GM18868 (cell line): ENCODE measurements at regions not wholly inside any gene's neighbourhood (a gene's known extent, or its start where the extent isn't known, plus 50 kb on each side); places are given as distances from the start of the nearest gene placed in this dataset.
"Not testable (repeated sequence)": the region's sequence is repeated elsewhere in the genome, so short reads cannot be mapped to it uniquely, and the experiment has no call there.

ENCODE experiments used
- ATAC-seq: cut with Tn5 transposase; IDR thresholded peaks from one replicate; pipeline ENCODE4 v1.9.1; 2021; ENCODE audit warnings: mild to moderate bottlenecking, moderate library complexity; ENCODE audit not compliant: unreplicated experiment

GRCh38 chr15:84094720-84095119 lies 140.9 kb upstream of the GOLGA6L4 start:
- not testable (repeated sequence) for ATAC-seq

DNA sequence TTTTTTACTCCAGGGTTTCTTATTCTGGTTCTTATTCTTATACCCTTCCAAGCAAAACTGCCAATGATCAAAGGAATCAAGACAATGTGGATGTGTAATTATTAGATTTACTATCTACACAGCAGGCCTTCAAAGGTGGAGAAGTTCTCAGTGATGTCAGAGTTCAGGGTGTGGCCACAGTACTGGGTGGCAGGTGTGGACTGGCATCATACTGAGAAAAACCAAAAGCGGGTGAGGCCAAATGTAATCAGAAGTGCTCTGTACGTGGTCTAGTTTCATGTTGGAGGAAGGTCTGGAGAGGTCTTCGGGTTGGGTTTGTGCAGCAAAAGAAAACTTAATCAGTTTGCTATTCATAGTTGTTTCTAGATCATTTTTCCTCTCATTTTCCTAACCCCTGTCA lies 138.5 kb upstream of the GOLGA6L4 start:
- ATAC-seq: not testable (repeated sequence)

- ATAC-seq: no peak
Measured at GRCh38 chr15:84098604-84099003, 137.0 kb upstream of the GOLGA6L4 start.

DNA sequence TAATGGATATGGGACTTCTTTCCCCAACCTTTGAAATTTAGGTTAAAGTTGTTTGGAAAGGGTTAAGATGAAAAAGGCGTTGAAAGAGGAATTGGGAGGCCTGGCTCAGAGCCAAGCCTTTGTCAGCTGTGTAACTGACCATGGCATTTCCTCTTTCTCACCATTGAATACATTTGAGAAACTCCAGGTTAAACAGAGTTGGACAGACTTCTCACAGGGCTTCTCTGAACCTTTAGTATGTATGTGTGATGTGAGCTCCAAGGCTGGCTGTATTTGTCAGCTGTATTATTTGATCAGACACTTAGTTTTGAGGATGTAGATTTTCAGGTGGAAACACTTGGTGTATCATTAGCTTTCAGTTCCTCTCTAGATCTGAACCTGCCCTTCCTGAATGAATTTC lies 136.4 kb upstream of the GOLGA6L4 start:
- ATAC-seq: peak; percentile 61

DNA sequence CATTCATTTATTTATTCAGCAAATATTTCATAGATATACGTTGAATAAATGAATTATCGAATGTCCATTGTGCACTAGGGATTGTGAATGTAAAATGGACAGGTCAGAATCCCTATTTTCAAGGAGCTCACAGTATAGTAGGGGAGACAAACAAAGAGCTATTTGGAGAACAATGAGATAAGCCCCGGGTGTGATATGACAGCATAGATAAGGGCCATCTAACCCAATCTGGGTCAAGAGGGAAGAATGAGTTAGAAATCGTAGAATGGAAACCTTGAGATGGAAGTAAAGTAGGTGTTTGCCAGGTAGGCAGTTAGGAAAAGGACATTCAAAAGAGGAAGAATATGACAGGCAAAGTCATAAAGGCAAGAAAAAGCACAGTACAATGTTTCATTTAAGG lies 132.2 kb upstream of the GOLGA6L4 start:
- ATAC-seq: no peak

DNA sequence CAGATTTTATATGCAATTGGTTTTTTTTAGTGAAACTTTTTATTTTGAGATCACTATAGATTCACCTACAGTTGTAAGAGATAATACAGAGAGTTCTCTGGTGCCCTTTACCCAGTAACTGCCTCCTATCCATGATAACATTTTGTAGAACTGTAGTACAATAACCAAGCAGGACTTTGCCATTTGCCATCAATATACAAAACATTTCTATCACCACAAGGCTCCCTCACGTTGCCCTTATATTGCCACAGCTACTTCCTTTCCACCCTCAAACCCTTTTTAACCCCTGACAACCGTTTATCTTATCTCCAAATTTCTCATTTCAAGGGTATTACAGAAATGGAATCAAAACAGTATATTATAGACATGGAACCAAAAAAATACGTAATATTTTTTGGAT lies 130.7 kb upstream of the GOLGA6L4 start:
- ATAC-seq: no peak

- ATAC-seq: no peak
Measured at GRCh38 chr15:84108728-84109127, 126.8 kb upstream of the GOLGA6L4 start.

- ATAC-seq: no peak
Measured at GRCh38 chr15:84111575-84111974, 124.0 kb upstream of the GOLGA6L4 start.

DNA sequence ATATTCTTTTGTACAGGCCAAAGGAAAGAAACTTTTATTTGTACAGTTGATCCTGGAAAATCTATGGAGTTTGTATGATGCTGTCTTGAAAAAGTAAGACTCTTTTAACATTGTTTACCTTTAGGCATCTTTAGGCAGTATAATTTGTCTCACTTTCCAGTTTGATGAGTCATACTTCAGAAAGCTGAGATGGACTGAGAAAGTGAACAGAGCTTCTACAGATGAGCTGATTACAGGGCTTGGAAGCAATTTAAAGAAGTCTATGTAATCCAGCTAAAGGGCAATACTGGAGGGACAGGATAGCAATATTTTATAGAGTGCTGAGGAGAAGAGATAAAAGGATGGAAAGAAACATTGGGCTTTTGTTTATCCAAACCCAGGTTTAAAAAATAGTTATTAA lies 123.5 kb upstream of the GOLGA6L4 start:
- ATAC-seq: no peak

DNA sequence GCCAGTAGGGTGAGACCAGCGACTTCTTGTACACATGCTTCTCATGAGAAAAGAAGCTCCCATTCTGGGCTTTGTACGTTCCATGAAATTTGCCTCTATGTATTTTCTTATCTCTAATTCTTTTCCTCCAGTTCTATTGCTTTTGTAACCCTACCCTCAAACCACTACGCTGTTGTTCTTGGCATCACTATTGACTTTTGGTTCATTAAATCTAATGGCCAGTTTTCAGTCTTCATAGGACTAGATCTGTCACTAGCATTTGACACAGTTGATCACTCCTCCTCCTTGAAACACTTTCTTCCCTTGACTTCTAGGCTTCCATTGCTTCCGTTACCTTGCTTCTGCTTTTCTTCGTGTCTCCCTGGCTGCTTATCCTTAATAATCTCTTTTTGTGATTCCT lies 121.7 kb upstream of the GOLGA6L4 start:
- no peak for ATAC-seq

DNA sequence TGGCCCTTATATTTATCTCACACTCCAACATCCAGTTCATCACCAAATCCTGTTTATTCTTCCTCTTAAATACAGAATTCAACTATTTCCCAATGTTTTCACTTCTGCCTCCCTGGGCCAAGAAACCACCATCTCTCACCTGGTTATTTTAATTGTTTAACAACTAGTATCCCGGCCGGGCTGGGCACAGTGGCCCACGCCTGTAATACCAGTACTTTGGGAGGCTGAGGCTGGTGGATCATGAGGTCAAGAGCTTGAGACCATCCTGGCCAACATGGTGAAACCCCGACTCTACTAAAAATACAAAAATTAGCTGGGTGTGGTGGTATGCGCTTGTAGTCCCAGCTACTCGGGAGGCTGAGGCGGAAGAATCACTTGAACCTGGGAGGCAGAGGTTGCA lies 120.9 kb upstream of the GOLGA6L4 start:
- not testable (repeated sequence) for ATAC-seq

DNA sequence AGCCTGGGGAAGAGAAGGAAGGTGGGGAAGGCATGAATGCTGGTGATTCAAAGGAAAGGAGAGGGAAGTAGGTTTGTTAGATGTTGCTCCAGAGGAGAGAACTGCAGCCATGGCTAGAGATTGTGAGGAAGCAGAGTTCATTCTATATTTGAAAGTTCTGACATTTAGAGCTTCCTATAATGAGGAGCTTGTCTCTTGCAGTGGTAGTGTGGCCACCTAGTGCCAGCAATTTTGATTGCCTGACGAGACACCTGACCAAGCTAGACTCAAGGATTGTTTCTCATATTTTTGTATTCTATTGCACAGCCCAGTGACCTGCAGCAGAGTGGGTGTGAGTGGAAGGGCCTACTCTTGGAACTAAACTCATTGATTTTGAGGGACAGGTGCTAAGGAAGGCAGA lies 116.2 kb upstream of the GOLGA6L4 start:
- not testable (repeated sequence) for ATAC-seq

DNA sequence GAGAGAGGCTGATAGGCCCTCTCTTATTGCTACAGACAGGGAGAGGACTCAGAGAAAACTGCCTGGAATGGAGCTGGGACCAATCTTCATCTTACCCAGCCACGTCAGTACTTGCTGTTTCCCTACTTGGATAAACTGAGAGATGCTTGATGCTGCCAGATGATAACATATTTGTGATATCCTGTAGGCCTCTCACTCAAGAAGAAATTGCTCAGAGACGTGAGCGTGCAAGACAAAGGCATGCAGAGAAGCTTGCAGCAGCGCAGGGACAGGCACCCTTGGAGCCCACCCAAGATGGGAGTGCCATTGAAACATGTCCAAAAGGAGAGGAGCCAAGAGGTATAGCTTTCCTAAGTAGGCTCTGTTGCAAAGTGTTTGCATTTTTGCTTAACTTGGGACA lies 114.7 kb upstream of the GOLGA6L4 start:
- not testable (repeated sequence) for ATAC-seq

- ATAC-seq: not testable (repeated sequence)
Measured at GRCh38 chr15:84128706-84129105, 106.9 kb upstream of the GOLGA6L4 start.

DNA sequence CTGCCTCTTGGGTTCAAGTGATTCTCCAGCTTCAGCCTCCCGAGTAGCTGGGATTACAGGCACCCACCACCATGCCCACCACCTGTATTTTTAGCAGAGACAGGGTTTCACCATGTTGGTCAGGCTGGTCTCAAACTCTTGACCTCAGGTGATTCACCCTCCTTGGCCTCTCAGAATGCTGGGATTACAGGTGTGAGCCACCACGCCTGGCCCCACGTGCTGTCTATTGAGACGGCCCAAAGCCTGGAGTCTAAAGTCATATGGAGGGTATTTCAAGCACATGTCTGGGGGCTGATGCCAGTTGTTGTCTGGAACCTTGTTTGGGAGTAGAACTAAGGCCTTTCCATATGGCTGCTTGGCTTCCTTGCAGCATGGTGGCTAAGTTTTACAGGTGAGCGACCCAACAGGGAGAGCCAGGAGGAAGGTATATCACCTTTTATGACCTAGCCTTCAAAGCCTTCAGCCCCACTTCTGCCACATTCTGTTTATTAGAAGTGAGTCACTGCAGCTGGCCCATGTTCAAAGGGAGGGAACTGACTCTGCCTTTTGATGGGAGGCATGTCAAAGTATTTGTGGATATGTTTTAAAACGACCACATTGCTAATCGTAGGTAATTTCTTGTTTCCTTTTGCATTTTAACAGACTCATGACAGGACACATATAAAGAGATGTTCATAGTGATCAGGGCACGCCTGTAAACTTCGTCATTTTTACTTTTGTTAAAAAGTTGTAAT lies 105.3 kb upstream of the GOLGA6L4 start:
- ATAC-seq: not testable (repeated sequence)

- ATAC-seq: not testable (repeated sequence)
Measured at GRCh38 chr15:84135931-84136456, 99.6 kb upstream of the GOLGA6L4 start.

DNA sequence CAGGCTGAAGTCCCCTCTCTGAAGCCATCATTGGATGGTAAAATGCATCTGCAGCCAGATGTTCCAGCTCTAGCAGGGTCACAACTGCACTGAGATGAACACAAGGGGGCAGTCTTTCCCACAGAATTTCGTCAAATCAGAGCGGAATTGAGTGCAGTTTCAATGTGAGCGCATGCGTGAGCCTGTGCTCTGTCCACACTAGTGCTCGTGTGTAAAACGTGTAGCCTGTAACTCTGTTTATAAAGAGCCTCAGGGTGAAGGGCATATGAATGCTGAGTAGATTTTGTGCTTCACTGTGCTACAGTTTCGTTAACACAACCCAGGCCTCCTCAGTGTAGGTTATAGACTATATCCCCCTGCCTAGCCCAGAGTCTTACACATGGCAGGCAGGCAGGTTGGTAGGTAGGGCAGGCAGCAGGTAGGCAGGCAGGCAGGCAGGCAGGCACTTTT lies 92.7 kb upstream of the GOLGA6L4 start:
- ATAC-seq: peak; percentile 92

GRCh38 chr15:84143753-84144314 lies 91.7 kb upstream of the GOLGA6L4 start:
- ATAC-seq: peak; percentile 63

- not testable (repeated sequence) for ATAC-seq
Measured at GRCh38 chr15:84144946-84145345, 90.6 kb upstream of the GOLGA6L4 start.

DNA sequence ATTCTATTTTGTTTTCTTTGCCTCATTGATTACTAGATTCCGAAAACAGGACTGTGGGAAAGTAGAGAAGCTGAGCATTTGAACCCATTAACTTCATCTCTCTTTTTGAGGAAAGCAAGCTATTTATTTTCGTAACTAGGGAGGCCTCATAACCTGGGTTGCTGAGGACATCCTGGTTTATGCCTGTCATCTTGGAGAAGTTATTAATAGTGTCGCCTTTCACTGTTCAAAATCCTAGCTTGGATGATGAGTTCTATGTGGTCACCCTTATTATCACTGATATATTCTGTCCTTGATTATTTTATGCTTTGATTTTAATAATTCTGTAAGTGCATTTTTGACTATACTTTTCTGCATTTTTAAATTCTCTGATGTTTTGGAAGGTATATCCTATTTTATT lies 89.3 kb upstream of the GOLGA6L4 start:
- not testable (repeated sequence) for ATAC-seq

GRCh38 chr15:84147307-84147706 lies 88.3 kb upstream of the GOLGA6L4 start:
- ATAC-seq: not testable (repeated sequence)

GRCh38 chr15:84151205-84151931 lies 84.2 kb upstream of the GOLGA6L4 start:
- no peak for ATAC-seq
